Lung (tissue), 11 donors: ENCODE measurements at regions not wholly inside any gene's neighbourhood (a gene's known extent, or its start where the extent isn't known, plus 50 kb on each side); places are given as distances from the start of the nearest gene placed in this dataset.

Source experiments
- ATAC-seq: fragments of 200-7000 bp; cut with Tn5 transposase; one replicate; pipeline ENCODE4 v1.9.1; 2020; ENCODE audit warnings: moderate number of reproducible peaks; ENCODE audit not compliant: insufficient read depth, low FRiP score
- DNase-seq, 3 donors: peaks; one replicate each; pipeline ENCODE4 v3.0.0-alpha.2; 2013 to 2017
- H3K27ac ChIP-seq, 2 donors: one replicate each; pipeline ENCODE4 v1.5.1; 2013; ENCODE audit warnings: mild to moderate bottlenecking in 2 of 2, moderate library complexity in 2 of 2, control low read depth in 1 of 2, inconsistent platforms in 1 of 2, low read depth in 1 of 2, low read length in 1 of 2
- H3K27me3 ChIP-seq, 3 donors: one replicate each; pipeline ENCODE4 v1.5.1; 2013; ENCODE audit warnings: low read length in 2 of 3; ENCODE audit not compliant: control insufficient read depth in 3 of 3, insufficient read depth in 3 of 3
- H3K36me3 ChIP-seq, 4 donors: one replicate each; pipeline ENCODE4 v1.5.1; 2013; ENCODE audit warnings: low read length in 4 of 4, mild to moderate bottlenecking in 1 of 4, moderate library complexity in 1 of 4; ENCODE audit not compliant: control insufficient read depth in 4 of 4, insufficient read depth in 4 of 4
- H3K4me1 ChIP-seq, 5 donors: one replicate each; pipeline ENCODE4 v1.5.1; 2013; ENCODE audit warnings: low read length in 5 of 5, mild to moderate bottlenecking in 2 of 5, moderate library complexity in 1 of 5; ENCODE audit not compliant: control insufficient read depth in 5 of 5, insufficient read depth in 5 of 5
- H3K4me3 ChIP-seq: one replicate; pipeline ENCODE4 v1.5.1; 2013; ENCODE audit warnings: mild to moderate bottlenecking, control low read depth, moderate library complexity
- H3K9ac ChIP-seq, 2 donors: one replicate each; pipeline ENCODE4 v1.5.1; 2013; ENCODE audit warnings: low read length in 2 of 2, control low read depth in 1 of 2; ENCODE audit not compliant: insufficient read depth in 1 of 2
- H3K9me3 ChIP-seq, 4 donors: one replicate each; pipeline ENCODE4 v1.5.1; 2013; ENCODE audit warnings: low read length in 3 of 4, mild to moderate bottlenecking in 1 of 4, moderate library complexity in 1 of 4; ENCODE audit not compliant: control insufficient read depth in 4 of 4, insufficient read depth in 3 of 4
- CTCF ChIP-seq: IDR thresholded peaks from 2 replicates; pipeline ENCODE4 v1.5.1; 2012; ENCODE audit warnings: mild to moderate bottlenecking; ENCODE audit errors: control extremely low read depth, extremely low read depth
- WGBS, 2 donors: extraction: QIAGEN DNeasy Blood & Tissue Kit; methylation state at CpG; one replicate each; pipeline ENCODE4 v1.1.7; 2013; 5-methylcytosine and 5-hydroxymethylcytosine counted together
- donor health status: control.
- donor health status: control.
- donor health status: Bipolar disorder and iron deficiency.
- donor health status: healthy.
- donor health status: DM: yes; HTN: yes; CAD: no.

- H3K27ac ChIP-seq: no peak overlapping the region
- ATAC-seq (no peak), DNase-seq (no peak)
- H3K4me1 ChIP-seq: no peaks in the 10 kb centered on the region
- H3K9ac ChIP-seq: no peak overlapping the region
- no peak for TF ChIP-seq CTCF
- no peaks in the 10 kb centered on the region for H3K36me3 ChIP-seq
- peaks cover 0 to 5% (median 0%) of the 10 kb centered on the region in 4 donors for H3K9me3 ChIP-seq
- H3K4me3 ChIP-seq: no peak overlapping the region
- H3K27me3 ChIP-seq: no peaks in the 10 kb centered on the region
- 94% methylated on average over 1 of the region's 1 CpG; no CpG with 5 or more reads in 1 of the 2 donors for WGBS, 2 donors
Observed at GRCh38 chrY:19317271-19317987, 427.1 kb downstream of the KDM5D start.

DNA sequence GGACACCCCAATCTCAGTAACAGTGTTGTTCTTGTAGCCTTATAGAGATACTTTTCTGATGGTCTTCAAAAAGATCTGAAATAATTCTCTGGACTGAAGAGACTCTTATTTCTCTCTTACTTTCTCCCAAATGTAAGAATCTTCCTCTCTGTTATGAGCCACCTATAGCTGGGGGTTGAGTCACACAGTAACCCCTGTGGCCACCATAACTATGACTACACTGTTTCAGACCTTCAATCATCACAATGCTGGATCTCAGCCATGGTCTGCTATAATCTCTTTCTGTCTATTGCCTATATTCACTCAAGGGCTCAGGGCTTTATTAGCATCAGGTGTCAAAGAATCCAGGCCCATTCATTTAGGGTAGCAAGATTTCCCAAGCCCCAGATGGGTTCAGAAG lies 436.9 kb downstream of the KDM5D start:
- Histone ChIP-seq H3K4me1 (no peaks in the 10 kb centered on the region), H3K9ac (no peak overlapping the region), H3K9me3 (no peaks in the 10 kb centered on the region), H3K27ac (no peak overlapping the region), H3K4me3 (no peak overlapping the region), H3K27me3 (no peaks in the 10 kb centered on the region), H3K36me3 (no peaks in the 10 kb centered on the region)
- DNase-seq: no peak
- TF ChIP-seq CTCF: no peak
- no peak for ATAC-seq

- no peak for TF ChIP-seq CTCF
Observed at GRCh38 chrY:19303136-19303535, 441.4 kb downstream of the KDM5D start.

GRCh38 chrY:19290925-19291324 lies 453.6 kb downstream of the KDM5D start:
- no peak overlapping the region for H3K4me3 ChIP-seq
- H3K27ac ChIP-seq: no peak overlapping the region
- no peak for TF ChIP-seq CTCF
- DNase-seq (no peak), ATAC-seq (no peak)
- H3K9ac ChIP-seq: no peak overlapping the region
- H3K27me3 ChIP-seq: no peaks in the 10 kb centered on the region
- H3K4me1 ChIP-seq: no peaks in the 10 kb centered on the region
- H3K36me3 ChIP-seq: no peaks in the 10 kb centered on the region
- WGBS, 2 donors: 35% methylated on average over 2 of the region's 2 CpGs; no CpG with 5 or more reads in 1 of the 2 donors
- H3K9me3 ChIP-seq: no peaks in the 10 kb centered on the region

More at GRCh38 chrY:19303136-19303535, 441.4 kb downstream of the KDM5D start:
- DNase-seq (no peak), ATAC-seq (no peak)
- no peaks in the 10 kb centered on the region for H3K9me3 ChIP-seq
- no peaks in the 10 kb centered on the region for H3K4me1 ChIP-seq
- no peaks in the 10 kb centered on the region for H3K27me3 ChIP-seq
- H3K9ac ChIP-seq: no peak overlapping the region
- H3K27ac ChIP-seq: no peak overlapping the region
- no peak overlapping the region for H3K4me3 ChIP-seq
- no peaks in the 10 kb centered on the region for H3K36me3 ChIP-seq
